ENCODE measurements at regions not wholly inside any gene's neighbourhood (a gene's known extent, or its start where the extent isn't known, plus 50 kb on each side); places are given as distances from the start of the nearest gene placed in this dataset.

DNA sequence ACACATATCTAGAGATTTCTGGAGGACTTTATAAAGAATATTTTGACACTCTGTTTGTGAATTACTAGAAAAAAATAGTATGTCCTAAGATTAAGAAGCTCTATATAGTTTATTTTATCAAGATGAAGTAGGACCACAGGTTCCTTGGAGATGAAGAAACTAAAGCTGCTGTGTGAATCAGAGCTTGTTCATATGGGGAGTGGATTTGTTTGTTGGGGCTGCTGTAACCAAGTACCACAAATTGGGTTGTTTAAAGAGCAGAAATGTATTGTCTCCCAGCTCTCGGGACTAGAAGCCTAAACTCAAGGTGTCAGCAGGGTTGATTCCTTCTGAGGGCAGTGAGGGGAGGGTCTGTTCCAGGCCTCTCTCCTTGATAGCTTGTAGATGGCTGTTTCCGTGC, 270.6 kb upstream of the UMPS start:
- DNase-seq (ENCODE audit: low spot score) (no peak), FAIRE-seq (no peak), ATAC-seq (no peak)
- Histone ChIP-seq H3K79me2 (ENCODE audit: insufficient read depth, low read length) (no peaks in the 10 kb centered on the region), H2AFZ (ENCODE audit: low read length) (no peak overlapping the region), H3K36me3 (replicated peaks in 1 of 2; ENCODE audit: control insufficient read depth in 1 of 2, insufficient read depth in 2 of 2, low read length in 2 of 2) (no peaks in the 10 kb centered on the region), H3K4me2 (ENCODE audit: low read depth, low read length) (no peak overlapping the region), H3K27ac (ENCODE audit: extremely low read length, insufficient read depth, low read length) (no peak overlapping the region), H3K27me3 (ENCODE audit: control insufficient read depth in 1 of 2, insufficient read depth in 2 of 2, low read length in 2 of 2) (peaks cover 2 to 11% of the 10 kb centered on the region in 2 experiments; a peak in 2 of 5 replicates), H3K9ac (ENCODE audit: insufficient read depth, low read depth, low read length) (no peak overlapping the region), H3K4me3 (replicated peaks in 1 of 3; ENCODE audit: insufficient read depth in 1 of 3, low read depth in 2 of 3, low read length in 3 of 3) (no peak overlapping the region), H3K4me1 (ENCODE audit: insufficient read depth, low read length) (no peaks in the 10 kb centered on the region), H4K20me1 (ENCODE audit: insufficient read depth, low read length) (no peaks in the 10 kb centered on the region), H3K9me3 (ENCODE audit: low read length) (no peaks in the 10 kb centered on the region)
- POLR2A ChIA-PET, result no interaction called here
- CTCF ChIA-PET (ENCODE audit: low intra/inter-chr PET ratio, low total read pairs), result no interaction called here
- TF ChIP-seq HNRNPL (IDR thresholded peaks at IDR 0.05; ENCODE audit: low read depth, low read length), result no peak
- no peak for TF ChIP-seq ZNF251 (CRISPR knock-in tag; IDR thresholded peaks at IDR 0.05)
- TF ChIP-seq STAT5B (CRISPR knock-in tag; IDR thresholded peaks at IDR 0.05), result no peak
- no peak for TF ChIP-seq ZNF12 (CRISPR knock-in tag; IDR thresholded peaks at IDR 0.05)
- TF ChIP-seq KLF16 (CRISPR knock-in tag; IDR thresholded peaks at IDR 0.05), result no peak
- TF ChIP-seq XRCC5 (optimal IDR thresholded peaks at IDR 0.05; ENCODE audit: low read length), result no peak
- TF ChIP-seq SMC3 (IDR thresholded peaks at IDR 0.05; ENCODE audit: low read length), result no peak
- TF ChIP-seq ZNF562 (CRISPR knock-in tag; IDR thresholded peaks at IDR 0.05; ENCODE audit: borderline replicate concordance), result no peak
- TF ChIP-seq ZNF546 (CRISPR knock-in tag; conservative IDR thresholded peaks at IDR 0.05), result no peak
- no peak for TF ChIP-seq SKI (IDR thresholded peaks at IDR 0.05; ENCODE audit: partially characterized antibody)
- TF ChIP-seq JUND (CRISPR knock-in tag; IDR thresholded peaks at IDR 0.05), result no peak
- WGBS (ENCODE audit: low lambda C conversion rate), result 0% methylated on average over 1 of the region's 2 CpGs
- no TSS peak for BruUV-seq (replicated peaks)
- in situ Hi-C loops (cut with HindIII; ENCODE audit: extremely low pct_ligation_motif_present, low pct_unique_long_range_greater_than_20kb), result no loop called here
- intact Hi-C loops (cut with micrococcal nuclease; ENCODE audit: unreplicated experiment), result no loop called here

DNA sequence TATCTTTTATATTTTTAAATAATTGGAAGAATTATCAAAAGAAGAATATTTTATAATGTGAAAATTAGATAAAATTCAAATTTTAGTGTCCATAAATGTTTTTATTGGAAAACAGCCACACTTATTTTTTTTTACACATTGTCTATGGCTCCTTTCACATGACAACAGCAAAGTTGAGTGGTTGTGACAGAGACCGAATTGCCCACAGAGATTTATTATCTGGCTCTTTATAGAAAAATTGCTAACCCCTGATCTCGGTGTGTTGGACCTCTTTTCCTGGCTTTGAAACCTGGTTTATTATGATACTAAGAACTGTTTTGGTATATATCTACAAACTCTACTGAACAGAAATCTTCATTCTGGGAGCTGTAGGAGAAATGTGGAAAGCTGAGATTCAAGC, 269.1 kb upstream of the UMPS start:
- no peaks in the 10 kb centered on the region for H3K79me2 ChIP-seq (ENCODE audit: insufficient read depth, low read length)
- no peak for TF ChIP-seq IRF2 (CRISPR knock-in tag; IDR thresholded peaks at IDR 0.05)
- ATAC-seq (no peak), DNase-seq (ENCODE audit: low spot score) (no peak), FAIRE-seq (no peak)
- no peak overlapping the region for H3K4me3 ChIP-seq (replicated peaks in 1 of 3; ENCODE audit: insufficient read depth in 1 of 3, low read depth in 2 of 3, low read length in 3 of 3)
- no peaks in the 10 kb centered on the region for H4K20me1 ChIP-seq (ENCODE audit: insufficient read depth, low read length)
- no TSS peak for BruUV-seq (replicated peaks)
- no peak overlapping the region for H3K27ac ChIP-seq (ENCODE audit: extremely low read length, insufficient read depth, low read length)
- peaks cover 2 to 4% of the 10 kb centered on the region in 2 experiments; a peak in 2 of 5 replicates for H3K27me3 ChIP-seq (ENCODE audit: control insufficient read depth in 1 of 2, insufficient read depth in 2 of 2, low read length in 2 of 2)
- H3K4me2 ChIP-seq (ENCODE audit: low read depth, low read length), result no peak overlapping the region
- H3K4me1 ChIP-seq (ENCODE audit: insufficient read depth, low read length), result no peaks in the 10 kb centered on the region
- ChIA-PET POLR2A (no interaction called here), CTCF (ENCODE audit: low intra/inter-chr PET ratio, low total read pairs) (no interaction called here)
- WGBS (ENCODE audit: low lambda C conversion rate), result 1% methylated on average over 2 of the region's 2 CpGs
- intact Hi-C loops (cut with micrococcal nuclease; ENCODE audit: unreplicated experiment), result no loop called here
- in situ Hi-C loops (cut with HindIII; ENCODE audit: extremely low pct_ligation_motif_present, low pct_unique_long_range_greater_than_20kb), result no loop called here
- no peak overlapping the region for H3K9ac ChIP-seq (ENCODE audit: insufficient read depth, low read depth, low read length)
- no peak overlapping the region for H2AFZ ChIP-seq (ENCODE audit: low read length)
- no peaks in the 10 kb centered on the region for H3K9me3 ChIP-seq (ENCODE audit: low read length)
- no peaks in the 10 kb centered on the region for H3K36me3 ChIP-seq (replicated peaks in 1 of 2; ENCODE audit: control insufficient read depth in 1 of 2, insufficient read depth in 2 of 2, low read length in 2 of 2)

Data from HepG2 (cell line).